ENCODE measurements at regions not wholly inside any gene's neighbourhood (a gene's known extent, or its start where the extent isn't known, plus 50 kb on each side); places are given as distances from the start of the nearest gene placed in this dataset.
A peak's percentile ranks its signal among the peaks of the same experiment; 100 is the strongest.
"Not testable (repeated sequence)": the region's sequence is repeated elsewhere in the genome, so short reads cannot be mapped to it uniquely, and the experiment has no call there.

GRCh38 chr15:59785981-59786380 lies 96.9 kb upstream of the BNIP2 start:
- not testable (repeated sequence) for DNase-seq (ENCODE audit: low spot score)

GRCh38 chr15:59783774-59784520 lies 94.8 kb upstream of the BNIP2 start:
- not testable (repeated sequence) for DNase-seq (ENCODE audit: low spot score)

GRCh38 chr15:59779110-59779509 lies 90.0 kb upstream of the BNIP2 start:
- no peak for DNase-seq (ENCODE audit: low spot score)

- no peak for DNase-seq (ENCODE audit: low spot score)
Observed at GRCh38 chr15:59764775-59765174, 75.7 kb upstream of the BNIP2 start.

- DNase-seq (ENCODE audit: low spot score), result peak; percentile 10
Observed at GRCh38 chr15:59762558-59762957, 73.4 kb upstream of the BNIP2 start.

GRCh38 chr15:59760256-59760655 lies 71.1 kb upstream of the BNIP2 start:
- not testable (repeated sequence) for DNase-seq (ENCODE audit: low spot score)

- DNase-seq (ENCODE audit: low spot score), result no peak
Observed at GRCh38 chr15:59751552-59752413, 62.7 kb upstream of the BNIP2 start.

- DNase-seq (ENCODE audit: low spot score), result no peak
Observed at GRCh38 chr15:59746777-59747176, 57.7 kb upstream of the BNIP2 start.

- DNase-seq (ENCODE audit: low spot score), result peak; percentile 22
Observed at GRCh38 chr15:59741274-59741906, 52.3 kb upstream of the BNIP2 start.

GRCh38 chr15:59739557-59740186 lies 50.6 kb upstream of the BNIP2 start:
- no peak for DNase-seq (ENCODE audit: low spot score)

Data from A172 (cell line).